Tibial artery (tissue), 4 donors: ENCODE measurements at regions not wholly inside any gene's neighbourhood (a gene's known extent, or its start where the extent isn't known, plus 50 kb on each side); places are given as distances from the start of the nearest gene placed in this dataset.

Source experiments
- DNase-seq, 2 donors: peaks; one replicate each; pipeline ENCODE4 v3.0.0-alpha.2; 2019
- H3K27ac ChIP-seq, 2 donors: fragments of 200-600 bp; sonication (generic) in 1 of 2; 1 replicate in 1 of 2; 2 replicates in 1 of 2; pipeline ENCODE4 v1.5.1; 2018 to 2019; ENCODE audit warnings: mild to moderate bottlenecking in 1 of 2
- H3K27me3 ChIP-seq, 2 donors: fragments of 200-600 bp; sonication (generic) in 1 of 2; one replicate each; pipeline versions ENCODE4 v1.5.1 to v1.6.0; 2016 to 2019
- H3K36me3 ChIP-seq, 3 donors: fragments of 200-600 bp; sonication (generic) in 2 of 3; one replicate each; pipeline ENCODE4 v1.5.1; 2016 to 2019; ENCODE audit warnings: mild to moderate bottlenecking in 2 of 3
- H3K4me1 ChIP-seq, 4 donors: fragments of 200-600 bp; sonication (generic) in 2 of 4; 1 replicate in 3 of 4; 2 replicates in 1 of 4; pipeline ENCODE4 v1.5.1; 2016 to 2019
- H3K4me3 ChIP-seq, 2 donors: fragments of 200-600 bp; sonication (generic) in 1 of 2; 1 replicate in 1 of 2; 2 replicates in 1 of 2; pipeline ENCODE4 v1.5.1; 2018 to 2019; ENCODE audit warnings: mild to moderate bottlenecking in 2 of 2
- H3K9me3 ChIP-seq, 3 donors: fragments of 200-600 bp; sonication (generic) in 1 of 3; one replicate each; pipeline ENCODE4 v1.5.1; 2016 to 2019
- intact Hi-C: fragments of 100-400 bp; cut with DNase I; formaldehyde crosslinking; loops from one replicate; pipeline ENCODE4 v1.15.0; 2023; ENCODE audit warnings: low total_unique reads
- TF ChIP-seq, protein P1 (sequence below), 2 experiments: fragments of 200-600 bp in 1 of 2; fragments of 450-650 bp in 1 of 2; IDR thresholded peaks; one replicate each; pipeline ENCODE4 v1.5.1; 2017 to 2019; ENCODE audit warnings: antibody characterized with exemption in 2 of 2, mild to moderate bottlenecking in 1 of 2, moderate library complexity in 1 of 2

DNA sequence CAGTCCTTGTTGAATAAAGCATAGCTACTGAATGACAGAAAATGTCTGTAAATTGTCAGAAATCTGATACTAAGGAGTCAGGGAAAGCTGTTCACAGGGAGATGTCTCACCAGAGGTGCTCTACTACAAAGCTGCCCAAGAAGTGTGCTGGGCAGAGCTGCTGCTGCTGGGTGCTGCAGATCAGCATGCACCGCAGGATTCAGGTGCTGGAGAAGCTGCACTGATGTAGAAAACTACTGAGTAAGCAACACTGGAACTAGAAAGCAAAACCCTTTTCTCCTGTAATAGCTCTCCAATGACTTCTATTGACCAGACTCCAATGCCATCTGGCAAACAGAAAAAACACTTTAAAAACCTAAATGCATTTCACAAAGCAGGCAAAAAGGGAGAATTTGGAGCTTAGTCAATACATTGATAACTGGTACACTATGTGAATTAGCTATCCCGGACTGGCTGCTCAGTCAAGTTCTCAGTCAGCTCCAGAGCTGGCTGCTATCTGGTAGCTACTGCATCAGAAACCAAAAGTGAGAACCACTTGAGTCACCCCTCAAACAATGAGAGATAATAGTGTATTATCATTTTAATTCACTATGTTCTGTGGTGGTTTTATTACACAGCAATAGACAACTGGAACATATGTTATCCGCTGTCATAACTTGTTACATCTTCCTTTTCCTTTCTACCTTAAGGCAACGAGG is 493.1 kb downstream of the CPS1 start:
- no peaks in the 10 kb centered on the region for H3K9me3 ChIP-seq
- TF ChIP-seq, protein P1, sequence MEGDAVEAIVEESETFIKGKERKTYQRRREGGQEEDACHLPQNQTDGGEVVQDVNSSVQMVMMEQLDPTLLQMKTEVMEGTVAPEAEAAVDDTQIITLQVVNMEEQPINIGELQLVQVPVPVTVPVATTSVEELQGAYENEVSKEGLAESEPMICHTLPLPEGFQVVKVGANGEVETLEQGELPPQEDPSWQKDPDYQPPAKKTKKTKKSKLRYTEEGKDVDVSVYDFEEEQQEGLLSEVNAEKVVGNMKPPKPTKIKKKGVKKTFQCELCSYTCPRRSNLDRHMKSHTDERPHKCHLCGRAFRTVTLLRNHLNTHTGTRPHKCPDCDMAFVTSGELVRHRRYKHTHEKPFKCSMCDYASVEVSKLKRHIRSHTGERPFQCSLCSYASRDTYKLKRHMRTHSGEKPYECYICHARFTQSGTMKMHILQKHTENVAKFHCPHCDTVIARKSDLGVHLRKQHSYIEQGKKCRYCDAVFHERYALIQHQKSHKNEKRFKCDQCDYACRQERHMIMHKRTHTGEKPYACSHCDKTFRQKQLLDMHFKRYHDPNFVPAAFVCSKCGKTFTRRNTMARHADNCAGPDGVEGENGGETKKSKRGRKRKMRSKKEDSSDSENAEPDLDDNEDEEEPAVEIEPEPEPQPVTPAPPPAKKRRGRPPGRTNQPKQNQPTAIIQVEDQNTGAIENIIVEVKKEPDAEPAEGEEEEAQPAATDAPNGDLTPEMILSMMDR (IDR thresholded peaks at IDR 0.05): no peak
- no peaks in the 10 kb centered on the region for H3K4me1 ChIP-seq
- no peaks in the 10 kb centered on the region for H3K27me3 ChIP-seq
- H3K36me3 ChIP-seq: no peaks in the 10 kb centered on the region
- no peak for DNase-seq
- no peak overlapping the region for H3K4me3 ChIP-seq
- intact Hi-C loops: no loop called here
- H3K27ac ChIP-seq: no peak overlapping the region

DNA sequence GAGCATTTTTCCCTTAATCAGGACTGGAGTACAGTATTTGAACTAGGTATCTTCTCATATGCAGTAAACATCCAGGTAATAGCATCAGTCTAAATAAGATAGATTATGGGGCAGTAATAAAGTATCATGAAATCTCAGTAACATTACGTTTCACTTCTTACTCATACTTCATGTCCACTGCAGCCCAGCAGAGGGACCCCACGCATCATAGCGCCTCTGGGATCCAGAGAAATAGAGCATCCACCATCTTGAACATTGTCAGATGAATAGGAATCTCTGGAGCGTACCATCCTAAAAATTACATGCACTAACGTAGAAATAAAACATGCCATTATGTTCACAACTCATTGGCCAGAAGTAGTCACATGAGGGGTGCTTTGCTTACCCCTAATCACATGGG is 499.0 kb downstream of the CPS1 start:
- DNase-seq: no peak
- Histone ChIP-seq H3K4me3 (no peak overlapping the region), H3K27me3 (no peaks in the 10 kb centered on the region), H3K27ac (no peak overlapping the region), H3K36me3 (no peaks in the 10 kb centered on the region), H3K4me1 (no peaks in the 10 kb centered on the region), H3K9me3 (no peaks in the 10 kb centered on the region)
- intact Hi-C loops: no loop called here
- TF ChIP-seq, protein P1 (IDR thresholded peaks at IDR 0.05): no peak

DNA sequence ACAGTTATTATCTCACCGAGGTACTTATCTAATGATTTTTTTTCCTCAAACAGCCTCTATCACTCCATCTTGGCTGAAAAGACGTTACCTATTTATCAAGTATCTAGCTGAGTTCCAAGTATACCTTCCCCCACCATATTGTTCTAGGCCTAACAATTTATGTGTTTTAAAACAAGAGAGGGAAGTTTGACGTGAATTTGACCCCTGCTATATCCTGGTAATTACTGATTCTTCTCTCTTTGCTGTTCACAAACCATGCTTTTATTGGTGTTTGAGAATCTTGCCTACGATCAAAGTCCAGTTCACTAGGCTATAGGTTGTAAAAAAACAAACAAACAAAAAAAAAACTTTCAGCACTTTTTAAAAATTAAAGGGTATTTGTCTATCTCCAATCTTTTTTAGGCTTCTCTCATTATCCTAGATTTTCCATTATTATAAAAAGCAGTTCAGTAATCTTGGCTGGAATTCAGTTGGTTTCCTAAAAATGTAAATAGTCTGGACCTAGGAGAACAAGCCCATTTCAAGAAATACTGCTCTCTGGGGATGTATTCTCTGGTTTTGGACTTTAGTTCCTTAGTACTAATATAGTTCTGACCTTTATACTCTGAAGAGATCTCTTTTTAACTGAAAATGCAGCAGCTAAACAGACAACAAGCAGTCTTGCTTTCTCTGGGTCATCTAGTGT is 505.4 kb downstream of the CPS1 start:
- DNase-seq: no peak
- intact Hi-C loops: no loop called here
- H3K9me3 ChIP-seq: no peaks in the 10 kb centered on the region
- H3K4me1 ChIP-seq: peaks cover 0 to 6% (median 0%) of the 10 kb centered on the region in 4 donors
- TF ChIP-seq, protein P1 (IDR thresholded peaks at IDR 0.05): no peak
- H3K4me3 ChIP-seq: no peak overlapping the region
- no peak overlapping the region for H3K27ac ChIP-seq
- H3K27me3 ChIP-seq: no peaks in the 10 kb centered on the region
- no peaks in the 10 kb centered on the region for H3K36me3 ChIP-seq

DNA sequence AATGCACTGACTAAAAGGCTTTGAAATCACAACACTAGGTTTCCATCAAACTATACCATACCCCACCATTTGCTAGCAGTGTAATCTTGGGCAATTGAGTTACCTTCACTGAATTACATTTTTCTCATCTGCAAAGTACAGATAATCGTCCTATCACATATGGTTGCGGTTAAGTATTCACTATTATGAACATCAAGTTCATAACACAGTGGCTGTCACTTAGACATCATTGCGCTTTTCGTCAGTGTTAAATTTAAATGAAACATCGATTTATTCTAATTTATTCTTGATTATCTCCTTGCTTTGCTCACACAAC is 505.9 kb downstream of the CPS1 start:
- intact Hi-C loops: no loop called here
- H3K4me1 ChIP-seq: peaks cover 0 to 6% (median 0%) of the 10 kb centered on the region in 4 donors
- no peak overlapping the region for H3K4me3 ChIP-seq
- H3K36me3 ChIP-seq: no peaks in the 10 kb centered on the region
- no peaks in the 10 kb centered on the region for H3K9me3 ChIP-seq
- no peak overlapping the region for H3K27ac ChIP-seq
- TF ChIP-seq, protein P1 (IDR thresholded peaks at IDR 0.05): no peak
- DNase-seq: no peak
- no peaks in the 10 kb centered on the region for H3K27me3 ChIP-seq

DNA sequence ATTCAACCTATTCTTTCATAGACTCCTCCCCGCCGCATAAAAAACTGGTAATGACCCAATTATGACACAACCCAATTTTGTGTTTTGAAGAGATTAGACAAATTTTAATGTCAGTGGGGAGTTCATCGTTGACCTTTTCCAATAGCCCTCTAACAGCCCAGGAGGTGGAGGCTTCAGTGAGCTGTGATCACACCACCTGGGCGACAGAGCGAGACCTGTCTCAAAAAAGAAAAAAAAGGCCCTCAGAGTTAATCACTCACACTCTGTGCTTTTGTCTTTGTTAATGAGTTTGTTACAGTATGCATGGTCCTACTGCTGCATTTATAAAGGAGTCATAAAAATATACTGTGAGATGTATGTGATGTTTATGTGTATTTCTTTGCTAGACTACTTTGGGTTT is 510.6 kb downstream of the CPS1 start:
- intact Hi-C loops: no loop called here
- Histone ChIP-seq H3K36me3 (no peaks in the 10 kb centered on the region), H3K4me3 (no peak overlapping the region), H3K27me3 (no peaks in the 10 kb centered on the region), H3K4me1 (peaks cover 0 to 2% (median 0%) of the 10 kb centered on the region in 4 donors), H3K9me3 (no peaks in the 10 kb centered on the region), H3K27ac (no peak overlapping the region)
- TF ChIP-seq, protein P1 (IDR thresholded peaks at IDR 0.05): no peak
- DNase-seq: no peak
